ENCODE measurements at regions not wholly inside any gene's neighbourhood (a gene's known extent, or its start where the extent isn't known, plus 50 kb on each side); places are given as distances from the start of the nearest gene placed in this dataset.
"Not testable (repeated sequence)": the region's sequence is repeated elsewhere in the genome, so short reads cannot be mapped to it uniquely, and the experiment has no call there.

DNA sequence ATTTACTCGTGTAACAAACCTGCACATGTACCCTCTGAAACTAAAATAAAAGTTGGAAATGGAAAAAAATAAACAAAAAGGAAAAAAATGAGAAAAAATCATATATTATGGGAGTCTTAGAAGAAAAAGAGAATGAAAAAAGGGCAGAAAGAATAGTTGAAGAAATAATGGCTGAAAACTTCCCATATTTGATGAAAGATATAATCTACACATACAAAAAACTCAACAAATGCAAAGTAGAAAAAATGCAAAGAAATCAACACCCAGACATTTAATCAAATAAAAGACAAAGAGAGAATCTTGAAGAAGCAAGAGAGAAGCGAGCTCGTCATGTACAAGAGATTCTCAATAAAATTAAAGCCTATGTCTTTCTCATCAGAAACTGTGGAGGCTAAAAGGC lies 73.8 kb downstream of the SLC25A46 start:
- no peak for DNase-seq (ENCODE audit: low spot score)

DNA sequence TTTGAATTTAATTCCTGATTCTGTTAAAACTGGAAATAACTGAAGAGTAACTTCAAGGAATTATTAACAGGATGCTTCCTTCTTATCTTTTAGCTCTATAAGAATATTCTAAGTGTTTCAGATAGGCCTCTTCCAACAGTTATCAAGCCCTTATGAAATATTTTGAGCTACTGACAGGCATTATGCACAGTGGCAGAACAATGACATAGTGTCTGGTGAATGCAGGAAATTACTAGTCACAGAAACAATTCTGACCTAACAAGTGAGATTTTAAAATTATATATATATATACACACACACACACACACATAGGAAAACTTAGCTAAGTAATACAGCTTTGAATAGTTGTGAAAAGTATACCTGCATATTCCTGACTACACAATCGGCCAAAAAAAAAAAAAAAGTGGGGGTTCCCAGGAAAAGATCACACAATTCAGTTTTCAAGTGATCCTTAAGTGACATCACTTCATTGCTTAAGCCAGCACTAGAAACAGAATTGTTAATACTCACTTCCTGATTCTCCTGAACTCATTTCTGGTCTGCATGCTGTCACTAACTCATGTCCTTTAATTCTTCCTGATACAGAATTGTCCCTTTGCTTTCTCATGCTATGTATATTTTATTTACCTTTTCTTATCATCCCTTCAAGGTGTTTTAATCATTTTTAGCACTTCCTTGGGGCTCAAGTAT lies 77.3 kb downstream of the SLC25A46 start:
- DNase-seq (ENCODE audit: low spot score): no peak

DNA sequence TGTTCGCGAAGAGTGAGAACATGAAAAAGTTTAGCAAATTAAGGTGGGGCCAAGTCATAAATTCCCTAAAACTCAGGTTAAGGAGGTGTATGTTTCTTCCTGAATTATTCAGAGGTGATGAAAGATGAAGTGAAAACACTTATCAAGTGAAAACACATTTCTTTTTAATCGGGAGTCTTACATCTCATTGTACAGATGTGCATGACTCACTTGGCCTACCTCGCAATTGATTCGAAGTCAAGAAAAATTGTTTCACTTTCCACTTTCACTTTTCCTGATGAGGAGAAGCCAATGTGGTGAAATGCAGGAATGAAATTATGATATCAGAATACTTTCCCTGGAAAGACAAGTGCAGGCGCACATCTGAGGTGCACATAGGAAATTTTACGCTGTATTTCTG lies 78.7 kb downstream of the SLC25A46 start:
- no peak for DNase-seq (ENCODE audit: low spot score)

DNA sequence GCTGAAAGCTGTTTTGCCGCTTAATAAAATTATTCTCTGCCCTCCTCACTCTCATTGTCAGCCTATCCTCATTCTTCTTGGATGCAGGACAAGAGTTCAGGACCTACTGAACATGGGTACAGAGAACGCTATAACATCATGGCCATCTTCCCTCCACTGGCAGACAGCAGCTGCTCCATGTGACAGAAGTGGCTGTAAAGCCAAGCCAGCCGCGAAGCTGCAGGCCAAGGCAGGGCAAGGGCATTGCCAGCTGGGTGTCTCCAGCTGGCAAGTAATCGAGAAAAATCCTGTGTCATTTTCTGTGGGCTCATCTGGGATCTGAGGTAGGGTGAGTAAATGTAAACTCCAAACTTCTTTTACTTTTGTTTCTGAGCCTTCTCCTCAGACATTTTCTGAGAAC lies 84.8 kb downstream of the SLC25A46 start:
- no peak for DNase-seq (ENCODE audit: low spot score)

DNA sequence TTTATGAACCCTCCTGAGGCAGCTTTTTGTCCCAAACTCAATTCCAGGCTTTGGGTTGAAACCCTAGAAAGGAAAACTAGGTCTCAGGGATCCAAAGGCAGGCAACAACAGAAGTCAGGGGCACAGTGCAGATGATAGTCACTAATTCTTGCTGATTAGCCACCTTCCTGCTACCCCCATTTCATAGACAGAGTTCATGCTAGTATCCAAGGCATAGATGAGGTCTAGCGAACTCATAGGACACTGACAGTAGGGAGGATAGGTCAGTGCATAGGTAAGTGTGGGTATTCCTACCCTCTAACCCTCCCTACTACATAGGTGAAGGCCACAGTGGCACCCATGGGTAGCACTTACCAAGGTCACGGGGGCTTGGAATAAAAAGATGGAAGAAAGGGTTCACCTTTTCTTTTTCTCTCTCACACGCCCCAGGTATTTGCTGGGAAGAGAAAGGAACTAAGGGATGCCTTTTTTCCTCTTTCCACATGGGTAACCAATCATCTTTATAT lies 86.2 kb downstream of the SLC25A46 start:
- DNase-seq (ENCODE audit: low spot score): no peak

DNA sequence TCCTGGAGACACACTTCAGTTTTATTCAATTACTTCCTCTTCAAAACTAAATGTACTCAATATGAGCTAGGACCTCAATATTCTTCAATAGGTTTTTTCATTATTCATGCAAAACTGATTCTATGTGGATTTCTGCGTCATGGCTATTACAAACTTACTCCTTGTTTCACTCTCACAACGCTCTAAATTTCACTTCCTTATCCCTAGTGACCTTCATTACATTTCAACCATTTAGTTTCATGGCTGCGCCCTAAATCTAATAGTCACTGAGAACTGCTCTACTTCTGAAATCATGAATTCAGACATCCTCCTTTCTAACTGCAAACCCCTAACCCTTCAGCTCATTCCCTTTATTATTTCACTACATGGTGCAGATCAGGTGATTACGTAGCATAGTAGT lies 93.9 kb downstream of the SLC25A46 start:
- no peak for DNase-seq (ENCODE audit: low spot score)

DNA sequence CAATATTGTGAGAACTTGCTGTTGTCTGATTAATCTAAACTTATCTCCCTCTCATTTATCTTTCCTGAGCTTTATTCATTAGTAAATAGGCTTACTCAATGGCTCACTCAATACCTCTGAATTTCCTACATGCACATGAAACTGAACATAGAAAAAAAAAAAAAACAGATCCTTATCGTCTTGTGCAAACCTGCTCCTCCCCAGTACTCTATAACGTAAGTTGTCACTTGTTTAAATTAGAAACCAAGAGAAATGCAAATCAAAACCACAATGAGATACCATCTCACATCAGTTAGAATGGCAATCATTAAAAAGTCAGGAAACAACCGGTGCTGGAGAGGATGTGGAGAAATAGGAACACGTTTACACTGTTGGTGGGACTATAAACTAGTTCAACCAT lies 96.1 kb downstream of the SLC25A46 start:
- not testable (repeated sequence) for DNase-seq (ENCODE audit: low spot score)

DNA sequence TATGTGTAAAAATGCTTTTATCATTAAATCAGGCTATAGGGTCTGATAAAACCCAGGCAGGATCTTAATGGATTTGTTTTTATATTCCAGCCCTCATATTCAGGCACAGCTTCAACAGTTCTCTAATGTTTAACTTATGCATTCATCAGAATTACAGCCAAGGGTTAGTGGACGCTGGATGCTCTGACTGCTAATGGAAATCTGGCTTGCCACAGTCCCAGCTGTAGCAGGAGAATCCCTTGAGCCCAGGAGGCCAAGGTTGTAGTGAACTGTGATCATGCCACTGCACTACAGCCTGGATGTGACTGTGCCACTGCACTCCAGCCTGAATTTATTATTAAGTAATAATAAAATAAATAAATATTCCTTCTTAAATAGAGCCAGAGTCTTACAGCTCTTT lies 98.0 kb downstream of the SLC25A46 start:
- DNase-seq (ENCODE audit: low spot score): no peak

DNA sequence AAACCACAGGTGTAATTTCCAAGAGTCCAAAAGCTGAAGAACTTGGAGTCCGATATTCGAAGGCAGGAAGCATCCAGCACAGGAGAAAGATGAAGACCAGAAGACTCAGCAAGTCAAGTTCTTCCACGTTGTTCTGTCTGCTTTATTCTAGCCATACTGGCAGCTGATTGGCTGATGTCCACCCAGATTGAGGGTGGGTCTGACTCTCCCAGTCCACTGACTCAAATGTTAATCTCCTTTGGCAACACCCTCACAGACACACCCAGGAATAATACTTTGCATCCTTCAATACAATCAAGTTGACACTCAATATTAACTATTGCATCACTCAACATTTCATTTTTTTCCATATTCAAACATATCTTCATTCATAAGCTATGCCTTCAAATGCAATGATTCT lies 99.5 kb downstream of the SLC25A46 start:
- DNase-seq (ENCODE audit: low spot score): not testable (repeated sequence)

DNA sequence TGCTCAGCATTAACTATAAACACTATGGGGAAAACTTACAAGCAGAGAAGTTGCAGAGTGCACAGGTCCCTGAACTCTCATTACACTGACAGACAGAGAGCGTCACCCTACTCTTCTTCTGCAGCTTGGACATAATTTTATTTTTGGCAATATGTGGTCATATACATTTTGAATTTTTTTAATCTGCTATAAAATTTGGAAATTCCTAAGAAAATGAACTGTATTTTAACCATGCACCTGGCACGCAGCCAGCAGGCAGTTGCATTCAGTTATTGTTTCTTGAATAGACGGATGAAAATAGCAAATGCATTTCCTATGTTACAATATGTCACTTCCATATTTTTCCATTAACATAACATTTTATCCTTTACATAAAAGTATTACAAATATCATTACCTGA lies 100.2 kb downstream of the SLC25A46 start:
- DNase-seq (ENCODE audit: low spot score): no peak

DNA sequence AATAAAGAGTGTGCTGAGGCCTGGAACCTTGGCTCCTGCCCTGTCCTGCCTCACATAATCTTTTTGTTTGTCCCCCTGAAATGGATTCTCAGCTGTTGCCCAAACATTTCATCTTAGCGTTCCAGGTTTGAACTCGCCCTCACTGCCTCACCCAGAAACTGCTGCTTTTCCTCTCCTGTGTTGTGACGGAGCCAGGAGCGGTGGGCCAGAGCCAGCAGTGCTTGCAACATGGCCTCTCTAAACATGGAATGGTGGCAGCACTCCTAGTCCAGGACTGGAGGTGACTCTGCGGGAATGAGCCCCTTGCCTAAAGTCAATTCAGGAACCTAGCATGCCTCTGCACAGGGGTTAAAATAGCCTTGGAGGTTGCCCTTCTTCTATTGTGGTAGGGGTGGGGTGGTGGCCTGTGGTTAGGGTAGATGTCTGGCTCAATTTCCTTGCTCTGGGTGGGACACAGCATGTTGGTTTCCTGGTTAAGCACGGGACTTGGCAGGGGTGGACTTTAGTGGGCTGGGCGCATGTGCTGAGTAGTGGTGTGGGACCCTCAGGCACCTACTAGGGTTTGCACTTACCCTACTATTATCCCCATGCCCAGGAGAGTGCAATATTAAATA lies 101.6 kb downstream of the SLC25A46 start:
- DNase-seq (ENCODE audit: low spot score): no peak

DNA sequence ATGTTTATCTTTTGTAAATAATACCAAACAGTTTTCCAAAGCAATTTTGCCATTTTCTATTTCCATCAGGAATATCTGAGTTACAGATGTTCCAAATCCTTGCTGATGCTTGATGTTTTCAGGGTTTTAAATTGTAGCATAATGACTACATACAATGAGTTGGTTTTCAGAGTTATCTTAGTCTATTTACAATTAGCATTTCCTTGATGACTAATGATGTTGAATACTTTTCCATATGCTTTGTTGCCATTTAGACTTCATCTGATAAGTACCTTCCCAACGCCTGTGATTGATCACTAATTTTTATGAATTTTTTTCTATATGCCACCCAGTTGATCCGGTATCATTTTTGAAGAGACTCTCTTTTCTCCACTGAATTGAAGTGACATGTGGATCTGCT lies 102.3 kb downstream of the SLC25A46 start:
- DNase-seq (ENCODE audit: low spot score): no peak

DNA sequence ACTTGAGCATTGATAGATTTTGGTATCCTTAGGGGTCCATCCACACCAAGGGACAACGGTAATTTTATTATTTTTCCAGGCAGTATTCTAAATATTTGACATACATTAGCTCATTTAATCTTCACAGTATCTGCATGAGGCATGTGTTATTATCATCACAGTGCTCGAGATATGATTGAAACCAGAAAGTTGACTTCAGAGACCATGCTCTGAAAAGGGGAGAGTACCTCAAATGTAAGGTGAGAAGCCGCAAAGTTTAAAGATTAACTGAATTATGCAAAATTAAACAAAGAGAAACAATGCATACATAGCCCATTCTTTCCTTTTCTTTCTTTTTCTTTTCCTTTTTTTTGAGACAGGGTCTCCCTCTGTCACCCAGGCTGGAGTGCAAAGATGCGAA lies 104.1 kb downstream of the SLC25A46 start:
- no peak for DNase-seq (ENCODE audit: low spot score)

DNA sequence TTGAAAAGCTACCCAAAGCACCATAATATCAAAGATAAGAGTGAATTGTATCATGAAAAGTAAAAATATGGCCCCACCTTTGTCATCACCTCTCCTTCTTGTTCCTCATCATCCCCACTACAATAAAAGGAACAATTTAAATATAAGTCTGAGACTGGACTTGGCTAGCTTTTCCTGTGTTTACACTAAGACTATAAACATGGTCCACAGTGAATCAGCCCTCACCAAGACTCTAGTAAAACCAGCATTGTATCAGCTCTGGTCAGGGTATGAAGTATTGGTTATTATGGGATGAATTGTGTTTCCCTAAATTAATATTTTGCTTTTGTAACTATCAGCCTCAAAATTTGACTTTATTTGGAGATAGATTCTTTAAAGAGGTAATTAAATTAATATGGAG lies 105.4 kb downstream of the SLC25A46 start:
- DNase-seq (ENCODE audit: low spot score): no peak

DNA sequence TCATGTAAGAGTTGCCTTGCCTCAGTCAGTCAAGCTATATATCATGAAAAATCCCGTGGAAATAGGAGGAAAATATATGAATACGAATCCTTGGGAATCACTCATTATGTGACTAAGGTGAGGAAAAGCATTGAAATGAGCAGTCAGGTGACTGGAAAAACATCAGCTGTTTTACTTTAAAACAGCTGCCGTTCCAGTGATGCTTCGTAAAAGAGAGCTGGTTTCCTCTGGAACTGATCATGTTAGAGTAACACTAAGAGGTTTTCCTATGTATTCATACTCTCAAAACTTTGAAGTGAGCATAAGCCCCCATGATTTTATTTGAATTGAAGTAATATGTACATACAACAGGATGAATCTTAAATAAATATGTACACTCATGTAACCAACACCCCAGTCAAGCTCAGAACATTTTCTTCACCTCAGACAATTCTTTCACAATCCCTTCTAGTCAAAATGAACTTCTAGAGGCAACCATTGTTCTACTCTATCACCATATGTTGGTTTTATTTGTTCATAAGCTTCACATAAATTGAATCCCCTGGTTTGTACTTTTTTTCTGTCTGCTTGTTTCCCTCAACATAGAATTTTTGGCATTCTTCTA lies 107.7 kb downstream of the SLC25A46 start:
- no peak for DNase-seq (ENCODE audit: low spot score)

DNA sequence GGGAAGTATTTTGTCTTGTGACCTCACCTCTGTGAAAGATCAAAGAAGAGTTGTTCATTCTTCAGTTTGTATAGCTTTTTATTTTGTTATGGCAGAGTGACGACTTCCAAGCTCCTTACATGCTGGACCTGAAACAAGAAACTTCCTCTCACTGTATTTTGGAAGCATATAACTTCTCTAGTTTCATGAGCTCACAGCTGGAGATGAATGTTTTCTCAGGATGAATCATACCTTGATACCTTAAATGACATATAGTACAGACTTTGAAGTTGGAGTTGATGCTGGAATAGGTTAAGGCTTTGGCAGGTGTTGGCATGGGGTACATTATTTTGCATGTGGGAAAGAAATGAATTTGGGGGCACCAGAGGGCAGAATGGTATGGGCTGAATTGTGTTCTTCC lies 112.5 kb downstream of the SLC25A46 start:
- DNase-seq (ENCODE audit: low spot score): no peak

DNA sequence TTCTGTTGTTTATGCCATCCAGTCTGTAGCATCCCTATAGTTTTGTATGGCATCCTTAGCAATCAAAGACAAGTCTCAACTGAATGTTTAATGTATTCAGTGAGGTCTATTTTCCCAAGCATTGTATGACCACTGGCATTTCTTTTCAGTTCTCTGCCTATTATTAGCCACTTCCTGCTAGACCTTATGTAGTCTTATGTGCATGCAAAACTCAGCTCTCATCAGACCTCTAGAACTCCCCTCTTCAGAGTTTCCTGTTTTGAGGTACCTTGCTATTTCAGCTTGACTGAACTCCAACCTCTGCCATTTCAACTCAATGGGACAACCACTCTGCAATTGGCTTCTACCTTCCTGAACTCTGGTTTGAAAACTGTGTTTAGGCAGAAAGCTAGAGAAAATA lies 113.2 kb downstream of the SLC25A46 start:
- DNase-seq (ENCODE audit: low spot score): no peak

DNA sequence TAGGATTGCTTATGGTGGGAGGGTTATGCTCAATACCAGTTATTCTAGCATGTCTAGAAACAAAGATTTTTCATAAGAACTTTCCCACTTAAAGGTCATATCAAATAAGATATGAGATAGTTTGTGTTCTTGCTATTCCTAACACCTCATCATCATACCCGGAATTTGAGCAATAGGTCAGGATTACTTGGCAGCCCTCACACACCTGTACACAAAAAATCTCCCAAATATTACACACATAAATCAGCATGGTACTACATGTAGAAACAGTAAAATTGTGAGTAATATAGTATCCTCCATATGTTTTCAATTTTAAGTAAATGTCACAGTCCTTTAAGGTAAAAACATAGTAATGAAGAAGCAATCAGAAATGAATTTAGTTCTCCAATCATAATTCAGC lies 113.7 kb downstream of the SLC25A46 start:
- DNase-seq (ENCODE audit: low spot score): no peak

DNA sequence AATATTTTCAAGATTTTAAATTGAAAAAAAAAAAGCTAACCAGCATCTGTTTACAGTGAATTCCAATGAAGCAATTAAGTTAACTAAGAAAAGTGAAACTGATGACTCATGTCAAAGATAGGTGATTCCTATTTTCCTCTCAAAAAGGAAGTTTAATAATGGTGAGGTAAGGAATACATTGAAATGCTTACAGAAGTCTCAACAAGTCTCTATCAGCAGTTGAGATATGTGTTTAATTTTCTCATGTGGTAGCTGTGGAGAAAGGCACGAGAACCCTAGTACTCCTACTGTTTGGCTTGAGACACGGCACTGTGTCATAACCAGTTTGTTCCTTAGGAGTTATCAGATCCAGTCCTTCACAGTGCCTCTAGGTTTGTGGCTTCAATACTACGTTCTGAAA lies 114.5 kb downstream of the SLC25A46 start:
- DNase-seq (ENCODE audit: low spot score): no peak

DNA sequence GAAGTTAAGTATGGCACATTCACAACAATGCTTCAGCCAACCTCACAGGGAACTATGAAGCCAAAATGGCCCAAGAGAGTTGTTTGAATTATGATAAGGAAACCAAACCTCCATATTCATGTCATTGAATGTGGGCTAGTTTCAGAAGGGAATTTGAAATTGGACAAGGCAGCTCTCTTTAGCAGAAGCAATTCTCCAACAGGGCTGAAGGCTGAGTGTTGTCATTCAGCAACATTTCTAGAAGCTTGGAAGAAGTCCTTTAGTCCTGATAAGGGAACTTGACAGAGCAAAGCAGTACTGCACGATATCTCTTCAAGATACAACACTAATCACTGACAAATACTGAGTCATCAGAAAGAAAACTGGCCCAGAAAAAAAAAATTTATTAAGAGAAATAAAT lies 115.4 kb downstream of the SLC25A46 start:
- no peak for DNase-seq (ENCODE audit: low spot score)

DNA sequence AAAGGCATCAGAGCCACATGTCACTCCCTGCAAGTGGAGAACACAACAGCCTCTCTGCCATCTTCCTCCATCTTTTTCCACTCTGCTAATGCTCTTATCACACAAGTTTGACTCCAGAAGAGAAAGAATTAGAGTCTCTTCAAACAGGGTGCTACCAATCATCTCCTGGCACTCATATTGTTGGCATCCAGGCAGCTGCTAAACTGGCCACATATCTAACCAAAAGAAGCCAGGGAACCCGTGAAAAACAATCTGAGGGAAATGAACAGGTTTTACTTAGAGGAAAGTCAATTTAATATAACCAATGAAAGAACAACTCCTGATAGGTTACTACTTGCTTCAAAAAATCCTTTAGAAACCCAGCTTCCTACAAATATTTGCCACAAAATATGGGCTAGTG lies 117.2 kb downstream of the SLC25A46 start:
- DNase-seq (ENCODE audit: low spot score): no peak

DNA sequence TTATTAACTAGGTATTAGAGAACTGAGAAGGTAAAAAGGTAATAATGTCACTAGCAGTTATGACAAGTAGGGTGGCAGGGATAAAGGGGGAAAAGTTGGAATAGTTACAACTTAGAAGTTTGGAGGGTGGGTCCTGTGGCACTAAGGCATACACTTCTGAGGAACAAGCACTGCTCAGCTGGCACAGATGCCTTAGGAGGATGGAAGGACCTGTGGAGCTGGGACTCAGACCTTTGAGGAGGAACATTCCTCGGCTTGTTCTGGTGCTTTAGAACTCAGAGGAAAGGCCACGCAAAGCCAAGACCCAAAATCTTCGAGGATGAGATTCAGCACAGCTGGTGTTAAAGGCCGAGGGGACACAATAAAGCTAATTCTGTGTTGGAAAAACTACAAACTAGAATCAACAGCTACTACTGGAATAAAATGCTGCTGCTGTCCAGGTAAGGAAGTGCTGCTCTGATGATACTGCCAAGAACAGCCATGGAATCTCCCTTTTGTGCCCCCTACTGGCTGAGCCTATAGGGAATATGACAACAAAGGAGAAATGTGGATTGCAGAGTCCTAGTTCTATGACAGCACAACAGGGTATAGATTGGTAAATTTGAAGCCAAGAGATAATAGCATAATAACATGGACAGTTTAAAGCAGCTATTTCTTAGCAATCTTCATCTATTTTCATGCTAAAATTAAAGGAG lies 126.7 kb downstream of the SLC25A46 start:
- DNase-seq (ENCODE audit: low spot score): peak; percentile 34

DNA sequence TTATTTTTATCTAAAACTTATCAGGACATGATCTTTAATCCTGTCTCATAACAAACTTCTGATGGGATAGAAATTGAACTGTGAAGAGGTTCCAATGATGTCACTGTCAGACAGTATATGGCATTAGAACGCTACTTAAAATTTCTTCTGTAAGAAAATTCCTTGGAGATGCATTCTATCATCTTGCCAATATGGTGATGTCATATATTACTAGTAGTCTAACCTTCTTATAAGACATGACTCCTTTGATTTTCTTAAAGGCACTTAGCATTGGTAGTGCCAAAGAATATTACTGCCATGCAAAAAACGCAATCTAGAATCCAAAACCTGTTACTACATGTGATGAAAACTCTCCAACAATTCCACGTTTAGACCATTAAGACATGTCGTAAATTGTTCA lies 131.1 kb downstream of the SLC25A46 start:
- no peak for DNase-seq (ENCODE audit: low spot score)

Data from SW480 (cell line).